Hypothalamus (tissue), 51 donors: ENCODE measurements at regions not wholly inside any gene's neighbourhood (a gene's known extent, or its start where the extent isn't known, plus 50 kb on each side); places are given as distances from the start of the nearest gene placed in this dataset.

Experiments used
- DNase-seq, 51 donors: peaks; one replicate each; lab custom pipeline; 2025; lab: John Stamatoyannopoulos, UW

GRCh38 chr14:98593361-98593761 is 678.6 kb downstream of the BCL11B start:
- peak in 49 of 51 donors; percentile 5 to 95 (median 76) for DNase-seq

DNA sequence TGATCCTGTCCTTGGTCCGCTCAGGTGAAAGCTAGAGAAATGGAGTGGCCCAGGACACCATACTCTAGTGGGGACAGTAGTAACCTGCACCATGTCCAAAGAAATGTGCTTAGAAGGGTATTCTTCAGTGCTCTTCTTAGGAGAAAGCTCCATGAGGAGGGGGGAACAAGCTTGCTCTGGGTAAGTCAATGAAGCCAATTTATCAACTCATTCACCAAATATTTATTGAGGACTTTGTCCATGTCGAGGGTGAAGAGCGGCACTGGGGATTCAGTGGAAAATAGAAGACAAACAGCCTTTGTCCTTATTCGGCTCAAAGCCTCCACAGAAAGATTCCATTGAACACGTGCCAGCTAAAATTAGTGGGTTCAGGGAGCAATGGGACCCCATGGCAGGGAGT is 677.8 kb downstream of the BCL11B start:
- DNase-seq: peak in 1 of 51 donors; percentile 38

DNA sequence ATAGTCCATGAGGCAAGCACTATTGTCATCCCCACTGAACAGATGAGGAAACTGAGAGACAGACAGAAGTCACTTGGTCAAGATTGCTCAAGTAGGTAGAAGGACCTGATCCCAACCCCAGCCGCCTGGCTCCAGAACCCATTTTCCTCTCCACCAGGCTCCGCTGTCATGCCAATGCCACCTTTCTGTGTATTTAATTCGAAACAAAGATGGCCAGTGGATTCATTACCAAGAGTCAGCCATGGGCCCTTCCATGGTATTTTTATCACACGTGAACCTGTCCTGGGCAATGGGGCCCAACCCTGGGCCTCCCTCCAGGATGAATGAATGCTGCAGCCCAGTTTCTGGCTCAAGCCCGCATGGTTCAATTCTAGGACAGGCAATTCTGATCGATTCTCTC is 673.4 kb downstream of the BCL11B start:
- no peak for DNase-seq

DNA sequence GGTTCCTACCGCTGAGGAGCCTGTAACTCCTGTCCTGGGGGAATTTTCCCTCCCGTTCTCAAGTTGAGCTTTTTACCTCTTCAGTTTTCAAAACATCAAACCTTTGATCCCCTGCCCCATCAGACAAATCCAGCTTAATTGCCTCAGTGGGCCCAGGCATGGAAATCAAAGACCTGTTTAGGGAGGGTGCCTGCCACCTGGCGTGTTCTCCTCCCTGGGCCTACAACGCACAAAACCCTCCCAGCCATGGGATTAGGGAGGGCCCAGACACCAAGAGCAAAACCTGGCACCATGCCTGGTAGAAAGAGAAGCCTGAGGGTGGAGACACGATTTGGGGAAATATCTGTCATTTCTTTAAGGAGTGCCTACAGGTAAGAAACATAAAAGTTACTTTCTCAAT is 672.9 kb downstream of the BCL11B start:
- no peak for DNase-seq

DNA sequence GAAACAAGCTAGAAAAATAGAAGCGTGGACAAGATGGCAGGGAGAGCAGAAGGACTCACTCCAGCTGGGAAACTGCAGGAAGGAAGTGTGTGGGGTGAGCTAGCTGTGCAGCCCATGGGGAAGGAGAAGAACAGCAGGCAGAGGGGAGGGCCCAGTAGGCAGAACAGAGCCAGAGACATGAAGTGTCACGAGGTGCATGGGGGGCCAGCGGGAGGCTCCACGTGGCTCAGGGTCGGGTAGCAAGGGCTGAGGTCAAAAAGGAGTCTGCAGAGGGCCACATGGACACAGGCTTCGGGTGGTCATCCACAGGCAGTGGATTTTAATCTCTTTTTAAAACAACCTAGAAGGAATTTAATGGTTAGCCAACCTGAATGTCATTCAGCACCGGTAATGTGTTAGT is 669.0 kb downstream of the BCL11B start:
- no peak for DNase-seq

DNA sequence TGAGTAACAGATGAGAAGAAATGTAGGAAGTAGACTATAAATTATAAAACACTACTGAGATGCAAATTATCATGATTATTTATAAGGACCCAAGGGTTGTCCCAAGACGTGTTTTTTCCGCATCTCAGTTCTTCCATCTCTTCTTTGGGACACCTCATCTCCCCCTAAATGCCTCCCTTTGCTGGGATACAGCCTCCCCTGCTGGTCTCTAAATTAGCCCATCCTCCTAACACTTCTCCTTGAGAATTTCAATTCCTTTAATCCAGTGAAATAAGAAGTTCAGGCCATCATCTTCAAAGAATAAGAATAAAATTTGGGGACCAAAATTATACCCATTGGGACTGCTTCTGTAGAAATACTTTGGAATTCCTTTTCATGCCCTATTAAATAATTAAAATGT is 667.0 kb downstream of the BCL11B start:
- no peak for DNase-seq

GRCh38 chr14:98606041-98606640 is 665.9 kb downstream of the BCL11B start:
- no peak for DNase-seq

DNA sequence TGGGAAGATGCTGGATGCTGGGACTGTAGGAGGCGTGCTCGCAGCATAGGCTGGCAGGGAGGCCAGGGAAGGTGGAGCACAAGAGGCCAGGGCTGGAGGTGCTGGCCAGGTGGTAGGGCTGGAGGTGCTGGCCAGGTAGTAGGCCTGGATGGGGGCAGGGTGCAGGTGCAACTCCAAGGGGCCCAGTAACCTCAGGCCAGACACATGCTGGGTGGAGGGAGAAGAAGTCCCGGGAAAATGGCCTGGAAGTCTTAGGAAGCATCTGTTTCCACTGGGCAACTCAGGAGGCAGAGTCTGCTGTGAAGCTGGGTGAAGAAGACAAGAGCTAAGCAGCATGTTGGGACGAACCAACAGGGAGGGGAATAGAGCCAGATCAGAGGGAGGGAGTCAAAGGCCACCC is 665.2 kb downstream of the BCL11B start:
- no peak for DNase-seq

DNA sequence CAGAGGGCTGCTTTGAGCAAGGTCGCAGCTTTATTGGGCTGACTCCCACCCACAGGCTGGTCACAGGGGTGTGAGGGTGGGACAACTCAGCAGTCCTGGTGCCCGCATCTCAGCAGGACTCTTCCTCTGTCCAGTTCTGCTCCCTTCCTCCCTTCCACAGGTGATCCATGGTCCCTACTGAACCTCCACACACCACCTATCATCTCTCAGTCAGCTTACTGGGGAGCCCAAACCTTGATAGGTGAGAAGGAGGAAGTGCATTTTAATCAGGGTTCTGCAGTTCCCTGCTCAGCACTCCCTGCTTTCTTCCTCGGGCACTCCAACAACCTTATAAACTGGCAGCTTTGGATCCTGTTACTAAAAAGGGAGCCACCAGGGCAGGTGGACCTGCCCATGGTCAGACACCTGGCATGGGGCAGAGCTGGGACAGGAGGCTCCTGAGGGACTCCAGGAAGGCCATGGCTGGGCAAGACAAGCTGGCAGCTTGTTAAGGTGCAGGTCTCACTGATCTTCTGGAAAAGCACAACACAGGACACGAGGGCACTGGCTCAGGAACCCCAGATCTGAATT is 664.6 kb downstream of the BCL11B start:
- DNase-seq: no peak

GRCh38 chr14:98608071-98609060 is 663.6 kb downstream of the BCL11B start:
- DNase-seq: no peak

- DNase-seq: no peak
Measured at GRCh38 chr14:98612434-98613200, 659.4 kb downstream of the BCL11B start.

GRCh38 chr14:98614741-98615140 is 657.3 kb downstream of the BCL11B start:
- no peak for DNase-seq

DNA sequence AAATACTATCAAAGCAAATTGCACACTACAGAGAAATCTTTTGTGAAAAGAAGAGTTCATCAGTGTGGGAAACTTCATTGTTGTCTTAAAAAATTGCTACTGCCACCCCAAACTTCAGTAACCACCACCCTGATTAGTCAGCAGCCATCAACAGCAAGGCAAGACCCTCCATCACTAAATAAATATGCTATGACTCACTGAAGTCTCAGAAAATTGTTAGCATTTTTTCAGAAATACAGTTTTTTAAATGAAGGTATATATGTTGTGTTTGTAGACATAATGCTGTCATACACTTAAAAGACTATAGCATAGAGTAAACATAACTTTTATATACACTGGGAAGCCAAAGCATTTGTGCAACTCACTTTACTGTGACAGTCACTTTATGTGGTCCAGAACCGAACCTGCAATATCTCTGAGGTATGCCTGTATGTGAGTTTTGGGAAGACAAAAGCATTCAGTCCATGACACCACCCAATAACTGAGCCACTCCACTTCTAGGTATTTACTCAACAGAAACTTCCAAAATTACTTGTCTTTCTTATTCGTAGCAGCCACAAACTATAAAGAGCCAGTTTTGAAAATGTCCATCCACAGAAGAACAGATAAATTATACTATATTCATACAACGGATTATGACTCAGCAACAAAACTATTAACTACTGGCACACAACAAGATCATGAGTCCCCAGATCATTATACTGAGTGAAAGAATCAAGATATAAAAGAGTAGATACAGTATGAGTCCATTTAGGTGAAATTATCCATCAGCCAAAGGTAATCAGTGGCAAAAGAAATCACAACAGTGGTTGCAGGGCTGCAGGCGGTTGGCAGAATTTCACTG is 649.6 kb downstream of the BCL11B start:
- DNase-seq: no peak

DNA sequence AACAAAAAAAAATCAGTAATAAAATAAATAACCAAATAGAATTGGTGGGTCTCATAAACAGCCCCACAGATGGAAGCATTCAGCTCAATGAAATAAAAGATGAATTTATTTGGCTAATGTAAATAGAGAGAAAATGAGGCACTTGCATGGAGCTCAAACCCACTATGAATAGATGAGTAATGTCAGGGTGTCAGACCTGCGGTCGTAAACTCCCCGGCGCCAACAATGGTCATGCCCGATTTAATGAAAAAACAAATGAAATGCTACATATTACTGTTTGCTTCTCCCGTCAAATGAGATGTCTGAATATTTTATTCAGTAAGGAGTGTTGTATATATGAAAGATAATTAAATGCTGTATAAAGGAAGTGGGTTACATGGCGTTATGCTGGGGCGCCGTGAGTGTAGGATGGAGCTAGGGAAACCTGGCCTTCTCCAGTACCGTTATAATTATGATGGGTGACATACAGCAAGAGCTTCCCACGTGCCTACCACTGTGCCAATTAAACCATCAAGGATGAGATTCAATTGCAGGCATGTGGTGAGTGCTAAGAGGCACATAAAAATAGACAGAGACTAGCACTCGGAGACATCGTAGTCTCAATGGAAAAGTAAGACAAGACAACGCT is 648.1 kb downstream of the BCL11B start:
- DNase-seq: no peak

DNA sequence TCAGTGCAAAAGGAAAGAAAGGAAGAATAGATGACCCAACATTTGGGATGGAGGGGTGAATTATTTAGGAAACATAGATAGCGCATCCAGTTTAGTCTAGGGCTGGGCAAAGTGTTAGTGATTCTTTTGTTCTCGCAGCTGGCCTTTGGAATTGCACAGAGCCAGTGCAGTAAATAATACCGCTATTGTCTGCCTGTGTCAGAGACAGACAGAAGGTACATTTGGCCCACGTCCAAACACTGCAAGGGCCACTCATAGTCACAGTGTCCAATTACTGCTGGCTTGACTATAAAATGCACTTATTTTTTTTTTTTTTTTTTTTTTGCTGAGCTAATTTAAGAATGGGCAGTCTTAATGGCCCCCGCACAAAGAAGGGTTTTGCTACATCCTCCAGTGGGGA is 638.6 kb downstream of the BCL11B start:
- peak in 42 of 51 donors; percentile 2 to 84 (median 53) for DNase-seq

- no peak for DNase-seq
Measured at GRCh38 chr14:98634043-98634820, 637.8 kb downstream of the BCL11B start.

GRCh38 chr14:98638366-98638765 is 633.6 kb downstream of the BCL11B start:
- DNase-seq: no peak

DNA sequence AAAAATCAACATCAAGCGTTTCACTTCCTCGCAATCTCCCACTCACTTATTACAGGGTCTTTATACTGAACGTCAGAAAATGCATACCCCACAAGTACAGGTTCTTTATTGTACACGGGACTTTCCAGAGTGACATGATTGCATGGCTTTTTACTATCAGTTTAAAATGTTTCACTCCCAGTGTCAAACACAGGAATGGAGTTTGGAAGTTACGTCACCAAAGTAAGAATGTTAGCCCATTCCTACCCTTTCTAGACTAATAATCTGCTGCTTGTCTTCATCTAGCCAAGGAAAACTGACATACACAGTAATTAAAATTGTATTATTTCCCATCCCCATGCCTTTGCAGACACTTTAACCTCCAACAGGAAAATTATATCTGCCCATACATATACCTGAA is 624.2 kb downstream of the BCL11B start:
- no peak for DNase-seq

- no peak for DNase-seq
Measured at GRCh38 chr14:98651037-98651436, 621.0 kb downstream of the BCL11B start.
